GM23338 (cell line): ENCODE measurements at regions not wholly inside any gene's neighbourhood (a gene's known extent, or its start where the extent isn't known, plus 50 kb on each side); places are given as distances from the start of the nearest gene placed in this dataset.

Experiments used
- CREB1 ChIP-seq: fragments of 250-450 bp; sonication (Bioruptor Pico); IDR thresholded peaks from 2 replicates; pipeline ENCODE4 v1.5.0; 2020; ENCODE audit warnings: low read depth, mild to moderate bottlenecking, moderate library complexity
- CTCF ChIP-seq, 2 experiments: fragments of 200-600 bp in 1 of 2; sonication (generic) in 1 of 2; conservative IDR thresholded peaks; 2 replicates each; pipeline versions ENCODE4 v1.5.1 to v1.6.1; 2016 to 2017; ENCODE audit warnings: antibody characterized with exemption in 2 of 2, low read depth in 2 of 2, mild to moderate bottlenecking in 2 of 2, moderate library complexity in 1 of 2
- ETS1 ChIP-seq: IDR thresholded peaks from 2 replicates; pipeline ENCODE4 v1.6.1; 2016; ENCODE audit warnings: antibody characterized with exemption
- EZH2 ChIP-seq: fragments of 200-600 bp; sonication (generic); IDR thresholded peaks from one replicate; pipeline ENCODE4 v1.8.0; 2017; ENCODE audit warnings: antibody characterized with exemption, mild to moderate bottlenecking, low read depth; ENCODE audit not compliant: unreplicated experiment
- EZH2phosphoT487 ChIP-seq: fragments of 200-600 bp; sonication (generic); IDR thresholded peaks from one replicate; pipeline ENCODE4 v1.8.1; 2018; ENCODE audit warnings: antibody characterized with exemption; ENCODE audit not compliant: unreplicated experiment
- JUNB ChIP-seq: IDR thresholded peaks from one replicate; pipeline ENCODE4 v1.6.1; 2016; ENCODE audit warnings: antibody characterized with exemption; ENCODE audit not compliant: unreplicated experiment
- NANOG ChIP-seq: IDR thresholded peaks from 2 replicates; pipeline ENCODE4 v1.6.1; 2016; ENCODE audit warnings: antibody characterized with exemption, borderline replicate concordance
- POLR2AphosphoS5 ChIP-seq: IDR thresholded peaks from 2 replicates; pipeline ENCODE4 v1.6.1; 2016; ENCODE audit warnings: antibody characterized with exemption, low read depth
- REST ChIP-seq: IDR thresholded peaks from one replicate; pipeline ENCODE4 v1.6.1; 2018; ENCODE audit warnings: antibody characterized with exemption; ENCODE audit not compliant: unreplicated experiment
- STAT1 ChIP-seq: IDR thresholded peaks from one replicate; pipeline ENCODE4 v1.6.1; 2016; ENCODE audit warnings: antibody characterized with exemption; ENCODE audit not compliant: unreplicated experiment
- ZNF114 ChIP-seq: fragments of 250-450 bp; sonication (Bioruptor Pico); IDR thresholded peaks from 2 replicates; pipeline ENCODE4 v1.5.0; 2020; ENCODE audit warnings: mild to moderate bottlenecking, moderate library complexity
- ZNF331 ChIP-seq: fragments of 250-450 bp; sonication (Bioruptor Pico); IDR thresholded peaks from 2 replicates; pipeline ENCODE4 v1.5.0; 2020; ENCODE audit warnings: low read depth, mild to moderate bottlenecking, moderate library complexity
- ZNF462 ChIP-seq: fragments of 250-450 bp; sonication (Bioruptor Pico); IDR thresholded peaks from 2 replicates; pipeline ENCODE4 v1.5.0; 2020; ENCODE audit warnings: mild to moderate bottlenecking, moderate library complexity

GRCh38 chr21:45354970-45355369 is 50.0 kb upstream of the COL18A1 start:
- TF ChIP-seq EZH2 (no peak), CTCF (conservative IDR thresholded peaks at IDR 0.05; ENCODE audit: low read depth in 2 of 2) (no peak), EZH2phosphoT487 (no peak), REST (no peak), POLR2AphosphoS5 (no peak), NANOG (no peak), JUNB (no peak), ZNF114 (no peak), ETS1 (no peak), ZNF331 (CRISPR knock-in tag) (no peak), CREB1 (CRISPR knock-in tag) (no peak), ZNF462 (no peak), STAT1 (no peak)
